ENCODE measurements at regions not wholly inside any gene's neighbourhood (a gene's known extent, or its start where the extent isn't known, plus 50 kb on each side); places are given as distances from the start of the nearest gene placed in this dataset.

- TF ChIP-seq CTCF (IDR thresholded peaks at IDR 0.05) (no peak), POLR2A (IDR thresholded peaks at IDR 0.05) (no peak), EP300 (IDR thresholded peaks at IDR 0.05) (no peak)
Observed at GRCh38 chr12:11970155-11970520, 100.6 kb upstream of the BCL2L14 start.

Data from ovary (tissue), 3 donors.